GM18870 (cell line): ENCODE measurements at regions not wholly inside any gene's neighbourhood (a gene's known extent, or its start where the extent isn't known, plus 50 kb on each side); places are given as distances from the start of the nearest gene placed in this dataset.
"Not testable (repeated sequence)": the region's sequence is repeated elsewhere in the genome, so short reads cannot be mapped to it uniquely, and the experiment has no call there.

ENCODE experiments used
- ATAC-seq: cut with Tn5 transposase; IDR thresholded peaks from one replicate; pipeline ENCODE4 v1.9.1; 2021; ENCODE audit warnings: moderate library complexity; ENCODE audit not compliant: unreplicated experiment

- ATAC-seq = peak; percentile 100
Observed at GRCh38 chr1:79777481-79778219, 771.1 kb upstream of the ADGRL4 start.

- no peak for ATAC-seq
Observed at GRCh38 chr1:79775402-79775801, 768.9 kb upstream of the ADGRL4 start.

GRCh38 chr1:79773385-79773784, 766.9 kb upstream of the ADGRL4 start:
- ATAC-seq = no peak

GRCh38 chr1:79762461-79762860, 755.9 kb upstream of the ADGRL4 start:
- ATAC-seq = no peak

- ATAC-seq = no peak
Observed at GRCh38 chr1:79760531-79760930, 754.0 kb upstream of the ADGRL4 start.

- no peak for ATAC-seq
Observed at GRCh38 chr1:79749607-79750006, 743.1 kb upstream of the ADGRL4 start.

GRCh38 chr1:79745929-79746328, 739.4 kb upstream of the ADGRL4 start:
- no peak for ATAC-seq

- no peak for ATAC-seq
Observed at GRCh38 chr1:79744746-79745145, 738.2 kb upstream of the ADGRL4 start.

- peak; percentile 92 for ATAC-seq
Observed at GRCh38 chr1:79741720-79742421, 735.3 kb upstream of the ADGRL4 start.

GRCh38 chr1:79738101-79738500, 731.6 kb upstream of the ADGRL4 start:
- ATAC-seq = no peak

- no peak for ATAC-seq
Observed at GRCh38 chr1:79737193-79737592, 730.7 kb upstream of the ADGRL4 start.

- ATAC-seq = no peak
Observed at GRCh38 chr1:79732950-79733349, 726.4 kb upstream of the ADGRL4 start.

GRCh38 chr1:79726911-79727310, 720.4 kb upstream of the ADGRL4 start:
- ATAC-seq = no peak

- no peak for ATAC-seq
Observed at GRCh38 chr1:79726321-79726720, 719.8 kb upstream of the ADGRL4 start.

GRCh38 chr1:79716447-79716846, 709.9 kb upstream of the ADGRL4 start:
- ATAC-seq = no peak

- ATAC-seq = no peak
Observed at GRCh38 chr1:79714664-79715063, 708.1 kb upstream of the ADGRL4 start.

- ATAC-seq = peak; percentile 93
Observed at GRCh38 chr1:79711001-79711431, 704.5 kb upstream of the ADGRL4 start.

GRCh38 chr1:79708646-79709265, 702.2 kb upstream of the ADGRL4 start:
- no peak for ATAC-seq

GRCh38 chr1:79705218-79705617, 698.7 kb upstream of the ADGRL4 start:
- no peak for ATAC-seq

GRCh38 chr1:79704067-79704466, 697.5 kb upstream of the ADGRL4 start:
- no peak for ATAC-seq

- not testable (repeated sequence) for ATAC-seq
Observed at GRCh38 chr1:79702336-79702999, 695.9 kb upstream of the ADGRL4 start.
